ENCODE measurements at regions not wholly inside any gene's neighbourhood (a gene's known extent, or its start where the extent isn't known, plus 50 kb on each side); places are given as distances from the start of the nearest gene placed in this dataset.

DNA sequence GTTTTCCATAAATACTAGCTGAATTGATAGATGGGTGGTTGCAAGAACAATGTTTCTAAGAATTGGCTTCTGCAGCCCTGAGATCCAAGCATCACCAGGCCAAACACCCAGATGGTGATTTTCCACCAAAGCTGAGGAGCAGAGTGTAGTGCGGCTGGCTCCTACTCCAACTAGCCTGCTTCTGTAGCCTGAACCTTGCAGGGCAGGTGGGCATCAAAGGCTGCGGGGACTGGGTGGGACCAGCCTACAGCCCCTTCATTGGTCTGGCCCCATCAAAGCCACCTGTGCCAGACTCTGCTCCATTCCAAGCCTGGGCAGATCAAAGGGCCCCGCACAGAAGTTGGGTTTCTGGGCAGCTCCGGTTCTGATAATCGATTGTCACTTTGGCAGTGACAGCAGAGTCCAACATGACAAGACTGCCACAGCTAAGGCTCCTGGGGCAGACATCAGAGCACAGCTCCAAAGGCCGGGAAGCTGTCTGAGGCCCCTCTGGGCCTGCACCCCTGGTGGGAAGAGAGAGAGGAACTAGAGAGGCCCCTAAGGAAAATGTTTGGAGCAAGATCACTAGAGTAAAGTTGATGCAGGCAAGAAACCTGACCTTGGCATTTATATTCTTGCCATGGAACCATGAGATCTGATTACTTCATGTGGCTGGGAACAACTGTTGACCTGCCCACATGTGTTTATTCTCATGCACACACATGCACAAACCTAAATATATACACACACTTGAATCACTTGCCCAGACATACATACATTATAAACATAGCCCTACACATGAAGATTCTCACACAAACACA is 582.9 kb downstream of the INSC start:
- DNase-seq (ENCODE audit: low read depth), result no peak

DNA sequence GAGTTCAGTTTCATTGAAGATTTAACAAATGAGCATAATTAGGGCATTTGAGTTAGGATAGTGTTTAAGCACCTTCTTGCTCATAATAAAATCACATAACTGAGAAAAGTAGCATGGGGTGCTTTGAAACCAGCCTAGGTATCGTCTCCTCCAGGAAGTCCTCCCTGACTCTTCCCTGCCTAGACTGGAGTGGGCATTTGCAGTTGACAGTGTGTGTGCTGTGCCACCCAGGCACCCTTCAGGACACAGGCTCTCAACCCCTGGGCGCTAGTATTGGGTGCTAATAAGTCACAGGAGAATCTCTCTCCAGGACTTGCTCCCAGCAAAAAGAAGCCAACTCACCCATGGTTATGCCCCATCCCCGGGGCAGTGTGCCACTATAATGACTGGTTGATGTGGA is 584.1 kb downstream of the INSC start:
- no peak for DNase-seq (ENCODE audit: low read depth)

GRCh38 chr11:15699978-15700377 is 585.3 kb downstream of the INSC start:
- no peak for DNase-seq (ENCODE audit: low read depth)

- DNase-seq (ENCODE audit: low read depth), result no peak
These were observed 585.7 kb downstream of the INSC start for GRCh38 chr11:15700456-15700855.

GRCh38 chr11:15704064-15704463 is 589.3 kb downstream of the INSC start:
- DNase-seq (ENCODE audit: low read depth), result no peak

- DNase-seq (ENCODE audit: low read depth), result no peak
These were observed 589.8 kb downstream of the INSC start for GRCh38 chr11:15704556-15704955.

GRCh38 chr11:15705891-15706290 is 591.2 kb downstream of the INSC start:
- DNase-seq (ENCODE audit: low read depth), result no peak

- no peak for DNase-seq (ENCODE audit: low read depth)
These were observed 592.5 kb downstream of the INSC start for GRCh38 chr11:15707194-15707593.

DNA sequence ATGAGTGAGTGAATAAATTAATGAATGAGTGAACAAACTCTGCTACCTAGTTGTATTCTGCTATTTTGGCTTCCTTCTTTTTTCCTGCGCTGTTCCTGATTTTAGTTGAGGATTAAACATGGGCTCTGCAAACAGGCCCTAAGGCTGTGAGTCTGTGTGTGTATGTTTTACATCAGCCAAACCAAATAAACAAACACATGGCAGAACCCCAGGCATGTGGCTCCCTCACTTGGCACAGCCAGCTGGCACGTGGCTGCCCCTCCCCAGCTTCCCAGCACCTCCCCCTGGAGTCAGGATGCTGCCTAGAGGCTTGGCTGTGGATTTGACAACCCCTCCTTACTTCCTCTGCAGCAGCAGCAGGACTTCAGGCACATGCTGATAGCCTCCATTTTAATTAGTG is 593.2 kb downstream of the INSC start:
- DNase-seq (ENCODE audit: low read depth), result peak; percentile 83

DNA sequence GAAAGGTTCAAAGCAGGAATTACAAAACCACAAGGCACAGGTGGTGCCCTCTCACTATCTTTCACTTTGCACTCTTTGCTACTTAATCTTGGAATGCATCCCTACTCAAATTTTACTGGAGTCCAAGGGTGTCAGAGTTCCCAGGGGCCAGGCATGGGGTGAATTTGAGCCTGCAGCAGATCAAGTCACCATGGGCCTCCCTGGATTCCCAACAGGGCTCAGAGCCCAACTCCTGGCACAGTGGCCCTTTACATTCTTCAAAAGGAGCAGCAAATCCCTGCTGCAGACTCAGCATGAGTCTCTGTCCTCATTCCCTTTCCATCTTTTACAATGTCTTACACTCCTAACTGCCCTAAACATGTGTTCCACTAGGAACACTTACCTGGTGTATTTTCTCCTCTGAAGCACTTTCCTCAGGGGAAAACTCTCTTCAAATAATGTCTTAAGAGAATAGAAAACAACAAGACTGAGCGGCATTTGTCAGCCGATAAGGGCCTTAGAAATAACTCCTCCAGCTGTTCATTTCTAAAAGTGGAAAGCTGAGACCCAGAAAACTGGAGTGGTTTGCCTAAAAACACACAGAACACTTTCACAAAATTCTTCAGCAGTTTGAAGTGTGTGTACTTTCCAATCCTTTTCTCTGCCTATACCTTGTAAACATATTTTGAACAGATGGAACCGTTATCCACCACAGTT is 596.0 kb downstream of the INSC start:
- no peak for DNase-seq (ENCODE audit: low read depth)

DNA sequence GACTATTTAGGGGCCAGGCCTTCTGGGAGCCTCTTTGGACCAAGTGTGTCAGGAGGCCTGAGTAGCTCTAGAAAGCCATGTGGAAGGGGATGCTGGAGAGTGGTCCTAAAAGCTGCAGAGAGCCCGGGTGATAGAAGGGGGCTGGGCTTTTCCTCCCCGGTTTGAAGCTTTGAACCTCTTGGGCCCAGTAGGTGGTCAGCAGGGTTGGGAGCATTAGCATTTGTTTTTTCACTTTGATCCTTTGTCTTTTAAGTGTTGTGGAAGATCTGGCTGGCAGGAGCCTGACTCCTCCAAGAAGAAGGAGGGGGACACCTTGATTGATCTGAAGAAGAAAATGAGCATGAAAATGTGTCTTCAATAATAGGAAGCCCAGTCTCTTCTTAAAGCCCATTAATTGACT is 596.6 kb downstream of the INSC start:
- no peak for DNase-seq (ENCODE audit: low read depth)

DNA sequence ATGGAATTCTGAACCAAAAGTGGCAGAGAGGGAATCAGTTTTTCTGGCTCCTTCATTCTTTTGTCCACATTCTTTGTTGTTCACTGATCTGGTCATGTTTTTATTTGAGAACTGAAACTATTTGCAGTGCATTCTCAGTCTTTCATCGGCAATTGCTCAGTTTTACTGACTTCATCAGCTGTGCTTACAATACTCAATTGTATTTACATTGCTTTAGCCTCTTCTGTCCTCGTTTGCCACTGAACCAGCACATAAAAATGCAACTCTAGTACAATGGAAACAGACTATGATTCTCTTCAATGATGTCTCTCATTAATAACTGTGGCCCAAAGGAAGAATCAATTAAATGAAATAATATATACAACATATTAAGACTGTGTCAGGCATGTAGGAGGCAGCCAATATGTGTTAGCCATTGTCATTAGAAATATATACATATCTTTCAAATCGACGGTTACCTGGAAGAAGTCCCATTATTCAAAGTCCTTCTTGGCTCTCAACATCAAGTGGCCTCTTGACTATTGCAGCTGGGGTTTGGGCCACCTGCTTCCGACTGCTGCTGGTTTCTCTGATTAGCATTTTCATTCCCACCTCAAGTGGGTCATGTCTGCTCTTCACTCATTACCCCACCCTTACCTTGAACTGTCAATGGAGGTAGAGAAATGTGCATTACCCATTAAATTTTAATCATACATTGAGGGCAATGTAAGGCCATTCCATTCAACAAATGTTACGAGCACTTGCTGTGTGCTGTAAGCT is 600.1 kb downstream of the INSC start:
- DNase-seq (ENCODE audit: low read depth), result no peak

- DNase-seq (ENCODE audit: low read depth), result no peak
These were observed 601.8 kb downstream of the INSC start for GRCh38 chr11:15716550-15716949.

GRCh38 chr11:15720460-15720859 is 605.7 kb downstream of the INSC start:
- DNase-seq (ENCODE audit: low read depth), result no peak

DNA sequence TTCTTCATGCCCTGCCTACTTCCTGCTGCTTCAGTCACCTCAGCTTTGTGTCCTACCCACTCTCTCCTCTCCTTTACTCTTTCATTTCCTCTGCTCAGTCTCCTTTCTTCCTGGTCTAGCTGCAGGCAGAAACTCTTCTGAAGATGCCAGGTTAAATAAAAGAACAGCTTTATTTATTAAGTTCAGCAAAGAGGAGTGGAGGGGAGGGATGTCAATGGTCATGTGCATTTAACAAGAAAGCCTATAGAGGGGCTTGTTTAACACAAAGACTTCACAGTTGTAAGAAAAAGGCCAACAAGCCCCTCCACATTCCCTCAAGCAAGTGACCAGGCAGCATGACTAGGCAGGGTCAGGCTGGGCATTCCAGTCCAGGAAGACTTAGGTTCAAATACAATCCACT is 609.2 kb downstream of the INSC start:
- DNase-seq (ENCODE audit: low read depth), result no peak

DNA sequence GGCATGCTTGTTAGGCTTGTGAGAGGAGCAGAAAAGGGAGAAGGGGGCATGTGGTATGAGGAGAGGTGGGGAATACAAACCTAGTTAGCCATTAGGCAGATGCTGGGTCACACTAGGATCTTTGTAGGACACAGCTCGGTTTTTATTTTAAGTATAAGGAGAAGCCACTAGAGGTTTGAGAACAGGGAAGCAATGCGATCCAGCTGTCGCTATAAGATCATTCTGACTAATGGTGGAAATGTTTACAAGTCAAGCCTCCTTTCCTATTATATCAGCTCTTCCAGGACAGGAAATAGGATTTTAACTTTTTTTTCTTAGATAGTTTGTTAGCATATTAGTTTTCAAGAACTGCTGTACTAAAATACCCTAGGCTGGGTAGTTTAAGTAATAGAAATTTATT is 609.9 kb downstream of the INSC start:
- no peak for DNase-seq (ENCODE audit: low read depth)

DNA sequence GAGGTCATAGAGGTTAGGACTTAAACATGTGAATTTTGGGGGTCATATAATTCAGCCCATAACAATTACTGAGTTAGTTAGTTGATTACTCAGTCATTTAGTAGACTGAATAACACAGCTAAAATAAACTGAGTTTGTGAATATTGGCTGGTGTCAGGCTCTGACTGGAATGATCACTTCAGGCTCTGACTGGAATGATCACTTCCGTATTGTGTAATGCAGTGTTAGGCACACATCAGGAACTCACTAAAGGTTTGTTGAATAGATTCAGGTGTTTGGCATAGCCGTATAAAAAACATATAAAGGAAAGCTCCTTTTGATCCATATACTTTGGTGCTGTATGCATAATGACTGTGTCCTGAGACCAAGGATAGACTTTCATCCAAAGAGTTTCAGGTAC is 610.5 kb downstream of the INSC start:
- DNase-seq (ENCODE audit: low read depth), result no peak

GRCh38 chr11:15726221-15726746 is 611.6 kb downstream of the INSC start:
- DNase-seq (ENCODE audit: low read depth), result no peak

GRCh38 chr11:15726893-15727519 is 612.3 kb downstream of the INSC start:
- no peak for DNase-seq (ENCODE audit: low read depth)

GRCh38 chr11:15727520-15727914 is 612.8 kb downstream of the INSC start:
- DNase-seq (ENCODE audit: low read depth), result no peak

- no peak for DNase-seq (ENCODE audit: low read depth)
These were observed 613.5 kb downstream of the INSC start for GRCh38 chr11:15728207-15728606.

DNA sequence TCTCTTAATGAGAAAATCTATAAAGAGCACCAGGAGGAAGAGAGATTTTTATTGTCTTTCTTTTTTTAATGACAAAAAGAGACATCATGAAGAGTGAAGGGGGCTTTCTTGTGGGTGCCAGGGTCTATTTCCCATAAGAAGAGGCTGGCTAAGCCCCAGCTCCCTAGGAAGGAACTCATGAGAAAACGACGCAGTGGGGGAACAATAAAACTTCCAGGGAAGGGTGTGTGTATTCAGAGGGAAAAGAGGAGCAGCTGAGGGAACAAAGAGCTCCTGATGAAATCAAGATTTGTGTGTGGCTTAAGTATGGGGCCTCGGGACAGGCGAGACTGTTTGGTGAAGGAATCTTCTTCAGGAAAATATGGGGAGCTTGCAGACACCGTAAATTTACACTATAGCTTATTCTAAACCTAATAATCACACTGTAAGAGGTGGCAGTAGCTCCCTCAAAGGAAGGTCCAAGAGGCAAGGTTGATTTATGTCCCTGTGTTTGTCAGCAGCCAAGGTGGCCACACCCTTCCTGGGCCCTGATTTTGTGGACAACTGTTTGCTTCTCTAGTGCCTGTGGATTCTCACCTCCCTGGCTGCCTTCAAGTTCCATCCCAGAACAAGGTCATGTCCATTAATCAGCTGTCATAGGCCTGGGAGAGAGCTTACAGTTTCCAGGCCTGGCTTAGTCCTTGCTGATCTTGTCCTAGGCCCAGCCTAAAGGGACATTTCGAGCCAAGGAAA is 615.7 kb downstream of the INSC start:
- no peak for DNase-seq (ENCODE audit: low read depth)
